Tibial artery (tissue), 4 donors: ENCODE measurements at regions not wholly inside any gene's neighbourhood (a gene's known extent, or its start where the extent isn't known, plus 50 kb on each side); places are given as distances from the start of the nearest gene placed in this dataset.

ENCODE experiments used
- DNase-seq, 2 donors: peaks; one replicate each; pipeline ENCODE4 v3.0.0-alpha.2; 2019
- H3K27ac ChIP-seq, 2 donors: fragments of 200-600 bp; sonication (generic) in 1 of 2; 1 replicate in 1 of 2; 2 replicates in 1 of 2; pipeline ENCODE4 v1.5.1; 2018 to 2019; ENCODE audit warnings: mild to moderate bottlenecking in 1 of 2
- H3K27me3 ChIP-seq, 2 donors: fragments of 200-600 bp; sonication (generic) in 1 of 2; one replicate each; pipeline versions ENCODE4 v1.5.1 to v1.6.0; 2016 to 2019
- H3K36me3 ChIP-seq, 3 donors: fragments of 200-600 bp; sonication (generic) in 2 of 3; one replicate each; pipeline ENCODE4 v1.5.1; 2016 to 2019; ENCODE audit warnings: mild to moderate bottlenecking in 2 of 3
- H3K4me1 ChIP-seq, 4 donors: fragments of 200-600 bp; sonication (generic) in 2 of 4; 1 replicate in 3 of 4; 2 replicates in 1 of 4; pipeline ENCODE4 v1.5.1; 2016 to 2019
- H3K4me3 ChIP-seq, 2 donors: fragments of 200-600 bp; sonication (generic) in 1 of 2; 1 replicate in 1 of 2; 2 replicates in 1 of 2; pipeline ENCODE4 v1.5.1; 2018 to 2019; ENCODE audit warnings: mild to moderate bottlenecking in 2 of 2
- H3K9me3 ChIP-seq, 3 donors: fragments of 200-600 bp; sonication (generic) in 1 of 3; one replicate each; pipeline ENCODE4 v1.5.1; 2016 to 2019
- intact Hi-C: fragments of 100-400 bp; cut with DNase I; formaldehyde crosslinking; loops from one replicate; pipeline ENCODE4 v1.15.0; 2023; ENCODE audit warnings: low total_unique reads
- TF ChIP-seq, protein P1 (sequence below), 2 experiments: fragments of 200-600 bp in 1 of 2; fragments of 450-650 bp in 1 of 2; IDR thresholded peaks; one replicate each; pipeline ENCODE4 v1.5.1; 2017 to 2019; ENCODE audit warnings: antibody characterized with exemption in 2 of 2, mild to moderate bottlenecking in 1 of 2, moderate library complexity in 1 of 2

DNA sequence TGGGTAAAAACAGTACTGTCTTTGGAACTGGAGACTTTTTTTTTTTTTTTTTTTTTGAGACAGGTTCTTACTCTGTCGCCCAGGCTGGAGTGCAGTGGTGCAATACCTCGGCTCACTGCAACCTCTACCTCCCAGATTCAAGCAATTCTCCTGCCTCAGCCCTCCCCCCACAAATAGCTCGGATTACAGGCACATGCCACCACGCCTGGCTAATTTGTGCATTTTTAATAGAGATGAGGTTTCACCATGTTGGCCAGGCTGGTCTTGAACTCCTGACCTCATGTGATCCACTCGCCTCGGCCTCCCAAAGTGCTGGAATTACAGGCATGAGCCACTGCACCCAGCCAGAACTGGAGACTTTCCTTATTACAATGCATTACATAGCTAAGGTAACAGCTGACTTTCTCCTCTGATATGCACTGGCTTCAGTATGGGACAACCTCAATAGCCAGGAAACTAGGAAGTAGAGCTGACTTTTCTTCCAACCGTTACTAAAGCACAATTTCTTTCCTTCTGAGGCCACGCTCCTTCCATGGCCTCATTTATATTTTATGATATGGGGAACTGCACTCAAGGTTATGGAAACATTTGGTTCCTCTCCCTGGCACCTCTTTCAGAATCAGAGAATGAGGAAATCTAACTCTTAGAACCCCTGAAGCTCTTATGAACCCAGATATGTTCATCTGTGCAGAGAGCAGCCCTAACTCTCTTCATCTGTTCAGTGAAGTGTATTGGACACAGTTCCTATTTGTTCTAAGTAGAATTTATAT is 53.5 kb upstream of the FAM9B start:
- intact Hi-C loops, result no loop called here
- Histone ChIP-seq H3K27me3 (no peaks in the 10 kb centered on the region), H3K36me3 (no peaks in the 10 kb centered on the region), H3K4me1 (peaks cover 0 to 12% (median 0%) of the 10 kb centered on the region in 4 donors), H3K27ac (no peak overlapping the region), H3K9me3 (no peaks in the 10 kb centered on the region), H3K4me3 (no peak overlapping the region)
- no peak for DNase-seq
- TF ChIP-seq, protein P1, sequence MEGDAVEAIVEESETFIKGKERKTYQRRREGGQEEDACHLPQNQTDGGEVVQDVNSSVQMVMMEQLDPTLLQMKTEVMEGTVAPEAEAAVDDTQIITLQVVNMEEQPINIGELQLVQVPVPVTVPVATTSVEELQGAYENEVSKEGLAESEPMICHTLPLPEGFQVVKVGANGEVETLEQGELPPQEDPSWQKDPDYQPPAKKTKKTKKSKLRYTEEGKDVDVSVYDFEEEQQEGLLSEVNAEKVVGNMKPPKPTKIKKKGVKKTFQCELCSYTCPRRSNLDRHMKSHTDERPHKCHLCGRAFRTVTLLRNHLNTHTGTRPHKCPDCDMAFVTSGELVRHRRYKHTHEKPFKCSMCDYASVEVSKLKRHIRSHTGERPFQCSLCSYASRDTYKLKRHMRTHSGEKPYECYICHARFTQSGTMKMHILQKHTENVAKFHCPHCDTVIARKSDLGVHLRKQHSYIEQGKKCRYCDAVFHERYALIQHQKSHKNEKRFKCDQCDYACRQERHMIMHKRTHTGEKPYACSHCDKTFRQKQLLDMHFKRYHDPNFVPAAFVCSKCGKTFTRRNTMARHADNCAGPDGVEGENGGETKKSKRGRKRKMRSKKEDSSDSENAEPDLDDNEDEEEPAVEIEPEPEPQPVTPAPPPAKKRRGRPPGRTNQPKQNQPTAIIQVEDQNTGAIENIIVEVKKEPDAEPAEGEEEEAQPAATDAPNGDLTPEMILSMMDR (IDR thresholded peaks at IDR 0.05), result no peak

DNA sequence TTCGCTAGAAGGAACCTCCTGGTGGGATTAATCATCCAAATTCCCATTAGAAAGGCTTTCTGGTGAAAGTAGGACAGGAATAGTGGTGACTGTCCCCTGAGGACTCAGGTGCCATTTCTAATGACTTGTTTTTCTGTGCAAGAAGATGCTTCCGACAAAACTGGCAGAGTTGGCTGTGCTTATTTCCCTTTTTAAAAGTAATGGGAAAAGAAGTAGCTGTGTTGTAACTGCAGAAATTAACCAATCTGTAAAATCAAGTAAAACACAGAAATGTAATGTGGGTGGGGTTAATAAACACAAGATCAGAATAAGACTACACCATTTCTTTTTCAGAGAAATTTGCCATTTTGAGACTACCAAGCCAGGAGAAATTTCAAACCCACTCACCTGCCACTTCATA is 55.0 kb upstream of the FAM9B start:
- Histone ChIP-seq H3K9me3 (no peaks in the 10 kb centered on the region), H3K27ac (no peak overlapping the region), H3K36me3 (no peaks in the 10 kb centered on the region), H3K4me3 (no peak overlapping the region), H3K27me3 (no peaks in the 10 kb centered on the region), H3K4me1 (peaks cover 0 to 12% (median 0%) of the 10 kb centered on the region in 4 donors)
- DNase-seq, result no peak
- TF ChIP-seq, protein P1 (IDR thresholded peaks at IDR 0.05), result no peak
- intact Hi-C loops, result no loop called here

DNA sequence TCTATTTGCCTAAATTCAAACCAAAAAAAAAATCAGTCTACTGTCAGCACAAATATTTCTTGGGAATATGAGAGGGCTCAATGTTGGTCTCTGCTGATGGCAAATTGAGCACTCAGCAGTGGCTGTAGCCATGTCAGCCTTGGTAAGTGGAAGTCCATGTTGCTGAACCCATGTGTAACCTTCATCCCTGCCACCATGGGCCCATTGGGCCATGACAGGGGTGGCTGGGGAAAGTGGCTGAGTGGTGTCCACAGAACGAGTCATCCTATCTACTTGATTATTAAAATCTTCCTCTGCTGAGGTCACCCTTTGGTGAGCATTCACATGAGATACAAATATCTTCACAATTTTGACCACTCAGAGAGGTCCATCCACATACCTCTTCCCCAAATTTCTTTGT is 56.8 kb upstream of the FAM9B start:
- TF ChIP-seq, protein P1 (IDR thresholded peaks at IDR 0.05), result no peak
- peaks cover 0 to 12% (median 0%) of the 10 kb centered on the region in 4 donors for H3K4me1 ChIP-seq
- H3K27me3 ChIP-seq, result no peaks in the 10 kb centered on the region
- no peak overlapping the region for H3K4me3 ChIP-seq
- H3K36me3 ChIP-seq, result no peaks in the 10 kb centered on the region
- H3K9me3 ChIP-seq, result peaks cover 0 to 4% (median 0%) of the 10 kb centered on the region in 3 donors
- no peak for DNase-seq
- H3K27ac ChIP-seq, result no peak overlapping the region
- intact Hi-C loops, result no loop called here

DNA sequence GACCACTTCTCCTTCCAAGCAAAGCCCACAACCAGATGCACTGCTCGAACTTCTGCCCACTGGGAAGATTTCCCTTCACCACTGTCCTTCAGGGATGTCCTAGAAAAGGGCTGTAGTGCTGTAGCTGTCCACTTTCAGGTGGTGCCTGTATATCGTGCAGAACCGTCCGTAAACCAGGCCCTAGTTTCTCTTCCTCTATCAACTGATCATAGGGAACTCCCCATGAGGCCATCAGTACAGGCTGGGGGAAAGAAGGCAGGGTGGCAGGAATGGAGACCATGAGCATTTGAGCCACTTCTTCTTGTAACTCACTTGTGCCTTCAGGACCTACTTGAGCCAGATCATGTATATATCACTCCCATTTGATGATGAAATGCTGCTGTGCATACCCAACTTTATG is 57.3 kb upstream of the FAM9B start:
- no peak for DNase-seq
- Histone ChIP-seq H3K36me3 (no peaks in the 10 kb centered on the region), H3K4me3 (no peak overlapping the region), H3K27ac (no peak overlapping the region), H3K9me3 (peaks cover 0 to 4% (median 0%) of the 10 kb centered on the region in 3 donors), H3K4me1 (peaks cover 0 to 12% (median 0%) of the 10 kb centered on the region in 4 donors), H3K27me3 (no peaks in the 10 kb centered on the region)
- TF ChIP-seq, protein P1 (IDR thresholded peaks at IDR 0.05), result no peak
- intact Hi-C loops, result no loop called here

DNA sequence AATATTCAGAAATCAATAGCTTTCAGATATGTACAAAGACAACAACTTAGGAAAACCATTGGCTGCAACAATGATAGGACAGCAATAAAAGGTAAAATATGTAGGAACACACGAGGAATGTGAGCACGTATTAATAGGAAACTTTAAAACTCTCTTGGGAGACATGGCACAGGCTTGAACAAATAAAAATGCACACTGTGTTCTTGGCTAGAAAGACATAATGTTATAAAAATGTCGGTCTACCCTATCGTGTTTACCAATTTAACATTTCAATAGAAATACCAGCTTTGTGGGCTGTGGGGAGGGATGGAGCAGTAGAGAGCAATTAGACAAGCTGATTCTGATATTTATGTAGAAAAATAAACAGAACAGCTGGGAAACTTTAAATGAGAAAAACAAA is 69.0 kb upstream of the FAM9B start:
- no peaks in the 10 kb centered on the region for H3K9me3 ChIP-seq
- peaks cover 0 to 34% (median 3%) of the 10 kb centered on the region in 4 donors for H3K4me1 ChIP-seq
- peak overlapping the region; percentile 37 to 43 for H3K27ac ChIP-seq
- no peak for DNase-seq
- intact Hi-C loops, result no loop called here
- H3K4me3 ChIP-seq, result no peak overlapping the region
- TF ChIP-seq, protein P1 (IDR thresholded peaks at IDR 0.05), result no peak
- no peaks in the 10 kb centered on the region for H3K36me3 ChIP-seq
- no peaks in the 10 kb centered on the region for H3K27me3 ChIP-seq
